ENCODE measurements at regions not wholly inside any gene's neighbourhood (a gene's known extent, or its start where the extent isn't known, plus 50 kb on each side); places are given as distances from the start of the nearest gene placed in this dataset.

GRCh38 chr12:24255920-24256665 is 306.6 kb upstream of the SOX5 start:
- no peak for TF ChIP-seq CTCF (IDR thresholded peaks at IDR 0.05; ENCODE audit: poor library complexity)
- TF ChIP-seq EZH2 (IDR thresholded peaks at IDR 0.05; ENCODE audit: borderline replicate concordance): no peak
